Effector memory CD8-positive, alpha-beta T cell (primary cell): ENCODE measurements at regions not wholly inside any gene's neighbourhood (a gene's known extent, or its start where the extent isn't known, plus 50 kb on each side); places are given as distances from the start of the nearest gene placed in this dataset.

ENCODE experiments used
- ATAC-seq: fragments of 150-1000 bp; cut with Tn5 transposase; replicated peaks from 2 replicates; pipeline ENCODE4 v1.10.0; 2021; ENCODE audit warnings: mild to moderate bottlenecking, moderate library complexity
- DNase-seq, 3 experiments: peaks; one replicate each; pipeline ENCODE4 v3.0.0; 2021
- H3K27ac Mint-ChIP-seq, 2 donors: one replicate each; pipeline ENCODE4 v1.8.0; 2022; ENCODE audit warnings: mild to moderate bottlenecking in 2 of 2, mixed read lengths in 2 of 2, moderate library complexity in 2 of 2
- H3K27me3 Mint-ChIP-seq, 2 donors: one replicate each; pipeline ENCODE4 v1.8.0; 2022; ENCODE audit warnings: mixed read lengths in 2 of 2
- H3K36me3 Mint-ChIP-seq: one replicate; pipeline ENCODE4 v1.8.0; 2022; ENCODE audit warnings: mild to moderate bottlenecking, moderate library complexity, mixed read lengths; ENCODE audit not compliant: insufficient read depth
- H3K4me1 Mint-ChIP-seq, 2 donors: one replicate each; pipeline ENCODE4 v1.8.0; 2022; ENCODE audit warnings: low read depth in 2 of 2, mixed read lengths in 2 of 2
- H3K4me3 Mint-ChIP-seq, 2 donors: one replicate each; pipeline ENCODE4 v1.8.0; 2022; ENCODE audit warnings: mild to moderate bottlenecking in 2 of 2, mixed read lengths in 2 of 2, moderate library complexity in 2 of 2
- H3K9me3 Mint-ChIP-seq, 2 donors: one replicate each; pipeline ENCODE4 v1.8.0; 2022; ENCODE audit warnings: mixed read lengths in 2 of 2

- no peaks in the 10 kb centered on the region for H3K27me3 Mint-ChIP-seq
- no peak for ATAC-seq
- H3K4me3 Mint-ChIP-seq, result no peak overlapping the region
- H3K27ac Mint-ChIP-seq, result no peak overlapping the region
- no peaks in the 10 kb centered on the region for H3K4me1 Mint-ChIP-seq
- DNase-seq, result no peak
- no peaks in the 10 kb centered on the region for H3K36me3 Mint-ChIP-seq
- H3K9me3 Mint-ChIP-seq, result peaks cover 0 to 2% of the 10 kb centered on the region in 2 donors
Observed at GRCh38 chr1:70836456-70836855, 211.2 kb downstream of the PTGER3 start.

GRCh38 chr1:70840260-70840953, 207.2 kb downstream of the PTGER3 start:
- H3K9me3 Mint-ChIP-seq, result peaks cover 2 to 8% of the 10 kb centered on the region in 2 donors
- no peaks in the 10 kb centered on the region for H3K36me3 Mint-ChIP-seq
- ATAC-seq, result no peak
- H3K4me3 Mint-ChIP-seq, result no peak overlapping the region
- no peaks in the 10 kb centered on the region for H3K4me1 Mint-ChIP-seq
- DNase-seq, result no peak
- no peaks in the 10 kb centered on the region for H3K27me3 Mint-ChIP-seq
- H3K27ac Mint-ChIP-seq, result no peak overlapping the region

- H3K9me3 Mint-ChIP-seq, result peaks cover 6 to 10% of the 10 kb centered on the region in 2 donors
Observed at GRCh38 chr1:70842562-70842961, 205.1 kb downstream of the PTGER3 start.

GRCh38 chr1:70843452-70843851, 204.2 kb downstream of the PTGER3 start:
- no peaks in the 10 kb centered on the region for H3K27me3 Mint-ChIP-seq
- DNase-seq (no peak), ATAC-seq (no peak)
- no peaks in the 10 kb centered on the region for H3K4me1 Mint-ChIP-seq
- no peak overlapping the region for H3K4me3 Mint-ChIP-seq
- peaks cover 6 to 8% of the 10 kb centered on the region in 2 donors for H3K9me3 Mint-ChIP-seq
- no peaks in the 10 kb centered on the region for H3K36me3 Mint-ChIP-seq
- H3K27ac Mint-ChIP-seq, result no peak overlapping the region

More at GRCh38 chr1:70842562-70842961, 205.1 kb downstream of the PTGER3 start:
- Mint-ChIP-seq H3K27ac (no peak overlapping the region), H3K4me3 (no peak overlapping the region), H3K4me1 (no peaks in the 10 kb centered on the region), H3K36me3 (no peaks in the 10 kb centered on the region), H3K27me3 (no peaks in the 10 kb centered on the region)
- DNase-seq (no peak), ATAC-seq (no peak)

DNA sequence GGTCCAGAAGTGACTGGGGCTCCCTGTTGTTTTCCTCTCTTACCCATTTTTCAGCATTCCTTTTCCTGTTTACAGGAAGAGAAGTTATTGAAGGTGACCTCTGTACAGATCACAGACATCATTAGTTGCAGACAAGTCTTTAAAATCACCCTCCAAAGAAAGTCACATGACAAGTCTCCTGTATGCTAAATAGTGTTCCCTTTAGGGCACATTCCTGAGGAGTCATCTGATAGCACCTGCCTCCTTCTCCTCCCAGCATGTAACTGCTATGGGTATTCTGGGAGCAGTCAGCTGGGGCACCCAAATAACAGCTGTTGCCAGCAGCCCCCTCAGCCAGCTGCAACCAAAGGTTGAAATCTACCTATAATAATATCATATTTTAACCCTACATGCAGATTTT, 200.6 kb downstream of the PTGER3 start:
- H3K27ac Mint-ChIP-seq, result no peak overlapping the region
- H3K27me3 Mint-ChIP-seq, result no peaks in the 10 kb centered on the region
- H3K9me3 Mint-ChIP-seq, result peaks cover 6 to 15% of the 10 kb centered on the region in 2 donors
- ATAC-seq (no peak), DNase-seq (no peak)
- no peak overlapping the region for H3K4me3 Mint-ChIP-seq
- no peaks in the 10 kb centered on the region for H3K4me1 Mint-ChIP-seq
- H3K36me3 Mint-ChIP-seq, result no peaks in the 10 kb centered on the region

- Mint-ChIP-seq H3K27me3 (no peaks in the 10 kb centered on the region), H3K36me3 (no peaks in the 10 kb centered on the region)
Observed at GRCh38 chr1:70855203-70855602, 192.4 kb downstream of the PTGER3 start.

GRCh38 chr1:70856201-70856600, 191.4 kb downstream of the PTGER3 start:
- Mint-ChIP-seq H3K9me3 (peaks cover 0 to 7% of the 10 kb centered on the region in 2 donors), H3K36me3 (no peaks in the 10 kb centered on the region), H3K27ac (no peak overlapping the region), H3K4me1 (no peaks in the 10 kb centered on the region), H3K4me3 (no peak overlapping the region), H3K27me3 (no peaks in the 10 kb centered on the region)
- DNase-seq, result no peak
- ATAC-seq, result no peak

More at GRCh38 chr1:70855203-70855602, 192.4 kb downstream of the PTGER3 start:
- no peak for ATAC-seq
- no peak for DNase-seq
- Mint-ChIP-seq H3K9me3 (peaks cover 0 to 11% of the 10 kb centered on the region in 2 donors), H3K27ac (no peak overlapping the region), H3K4me1 (no peaks in the 10 kb centered on the region), H3K4me3 (no peak overlapping the region)

DNA sequence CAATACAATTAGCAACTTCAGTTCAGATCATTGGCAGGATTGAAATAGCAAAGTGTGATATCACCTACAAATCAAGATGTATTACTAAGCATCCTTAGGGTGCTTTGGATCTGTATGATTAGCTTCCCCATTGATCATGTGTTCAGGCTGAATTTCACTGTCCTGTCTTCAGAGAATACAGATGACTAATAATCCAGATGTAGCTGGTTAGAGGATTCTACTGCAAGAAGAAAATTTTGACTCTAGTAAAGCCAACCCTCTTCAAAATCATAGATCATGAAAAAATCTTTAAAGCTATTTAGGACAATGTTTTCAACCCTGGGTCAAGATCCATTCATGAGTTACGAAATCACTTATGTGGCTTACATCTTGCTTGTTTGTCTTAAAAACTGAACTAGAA, 184.4 kb downstream of the PTGER3 start:
- Mint-ChIP-seq H3K36me3 (no peaks in the 10 kb centered on the region), H3K27me3 (no peaks in the 10 kb centered on the region), H3K4me1 (peaks cover 0 to 4% of the 10 kb centered on the region in 2 donors), H3K9me3 (peaks cover 5 to 9% of the 10 kb centered on the region in 2 donors), H3K4me3 (no peak overlapping the region), H3K27ac (no peak overlapping the region)
- ATAC-seq (no peak), DNase-seq (no peak)

DNA sequence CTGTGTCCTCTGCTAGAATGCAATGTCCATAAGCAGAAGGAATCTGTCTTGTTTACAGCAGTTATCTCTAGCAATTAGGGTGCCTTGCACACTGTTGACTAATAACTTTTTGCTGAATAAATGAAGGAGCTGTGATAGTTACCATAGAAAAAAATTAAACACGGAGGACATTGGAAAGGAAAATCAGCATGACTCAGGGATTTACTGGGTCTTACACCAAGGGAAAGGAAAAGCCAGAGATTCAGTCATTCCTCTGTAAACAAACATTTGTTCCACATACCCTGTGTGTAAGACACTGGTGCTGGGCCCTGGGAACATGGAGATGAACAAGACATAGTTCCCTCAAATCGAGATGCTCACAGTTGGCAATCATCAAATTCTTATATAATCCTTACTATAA, 183.3 kb downstream of the PTGER3 start:
- H3K27me3 Mint-ChIP-seq, result no peaks in the 10 kb centered on the region
- H3K4me3 Mint-ChIP-seq, result no peak overlapping the region
- peaks cover 8 to 9% of the 10 kb centered on the region in 2 donors for H3K9me3 Mint-ChIP-seq
- ATAC-seq, result no peak
- no peak overlapping the region for H3K27ac Mint-ChIP-seq
- H3K36me3 Mint-ChIP-seq, result no peaks in the 10 kb centered on the region
- H3K4me1 Mint-ChIP-seq, result peaks cover 0 to 4% of the 10 kb centered on the region in 2 donors
- no peak for DNase-seq

DNA sequence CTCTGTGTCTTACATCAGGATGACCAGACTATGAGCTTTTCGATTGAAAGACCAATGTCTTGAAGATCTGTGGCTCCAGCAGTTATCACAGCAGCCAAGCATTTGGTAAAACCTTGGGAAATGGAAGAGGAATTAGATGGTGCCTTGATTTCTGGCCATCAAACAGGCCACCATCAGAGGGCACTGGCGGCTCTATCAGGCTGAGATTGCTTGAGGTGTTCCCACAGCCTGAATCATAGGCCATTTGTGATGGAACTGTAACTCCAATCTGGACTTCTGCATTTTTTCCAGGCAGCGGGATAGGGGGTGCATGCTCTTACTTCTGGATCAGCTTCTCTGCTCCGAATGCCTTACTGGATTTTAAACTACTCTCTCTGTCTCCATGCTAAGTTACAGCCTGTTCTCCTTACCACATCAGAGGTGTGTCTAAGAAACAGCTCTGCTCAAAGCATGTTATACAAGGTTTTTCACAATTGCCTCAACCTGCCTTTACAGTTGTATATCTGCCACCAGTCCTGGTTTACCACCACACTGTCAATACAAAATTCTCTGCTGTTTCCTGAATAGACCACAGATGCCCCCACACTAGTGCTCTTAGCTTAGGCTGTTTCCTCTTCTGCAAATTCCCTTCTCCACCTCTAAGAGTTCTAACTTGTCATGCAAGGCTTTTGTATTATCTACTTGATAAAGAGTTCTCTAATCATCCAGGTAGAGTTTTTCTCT, 180.9 kb downstream of the PTGER3 start:
- DNase-seq (no peak), ATAC-seq (no peak)
- Mint-ChIP-seq H3K4me3 (no peak overlapping the region), H3K36me3 (no peaks in the 10 kb centered on the region), H3K27ac (no peak overlapping the region), H3K9me3 (peaks cover 9% of the 10 kb centered on the region in 2 donors), H3K4me1 (peaks cover 0 to 4% of the 10 kb centered on the region in 2 donors), H3K27me3 (no peaks in the 10 kb centered on the region)

DNA sequence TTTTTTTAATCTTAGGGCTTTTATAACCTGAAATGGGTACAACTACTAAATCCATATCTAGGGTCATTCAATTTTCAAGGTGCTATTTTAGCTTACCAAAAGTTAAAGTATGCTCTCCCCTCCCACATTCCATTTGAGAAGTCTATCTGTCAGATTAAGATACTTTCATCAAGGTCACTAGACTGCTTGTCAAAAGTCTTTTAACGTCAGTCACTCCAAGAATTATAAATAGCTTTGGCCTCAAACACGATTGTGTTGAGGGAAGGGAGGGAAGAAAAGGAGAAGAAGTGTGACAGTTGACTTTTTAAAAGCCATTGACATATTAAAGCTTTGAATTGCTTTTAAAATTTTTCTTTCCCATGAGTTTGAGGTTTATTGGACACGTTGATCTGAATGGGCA, 175.8 kb downstream of the PTGER3 start:
- no peak overlapping the region for H3K4me3 Mint-ChIP-seq
- no peak for ATAC-seq
- peaks cover 0 to 7% of the 10 kb centered on the region in 2 donors for H3K9me3 Mint-ChIP-seq
- no peaks in the 10 kb centered on the region for H3K27me3 Mint-ChIP-seq
- no peak for DNase-seq
- H3K27ac Mint-ChIP-seq, result no peak overlapping the region
- H3K36me3 Mint-ChIP-seq, result no peaks in the 10 kb centered on the region
- H3K4me1 Mint-ChIP-seq, result peaks cover 0 to 2% of the 10 kb centered on the region in 2 donors

- Mint-ChIP-seq H3K36me3 (no peaks in the 10 kb centered on the region), H3K9me3 (peaks cover 0 to 2% of the 10 kb centered on the region in 2 donors), H3K27me3 (no peaks in the 10 kb centered on the region), H3K4me3 (no peak overlapping the region), H3K4me1 (no peaks in the 10 kb centered on the region), H3K27ac (no peak overlapping the region)
- no peak for DNase-seq
- no peak for ATAC-seq
Observed at GRCh38 chr1:70874063-70874462, 173.6 kb downstream of the PTGER3 start.

DNA sequence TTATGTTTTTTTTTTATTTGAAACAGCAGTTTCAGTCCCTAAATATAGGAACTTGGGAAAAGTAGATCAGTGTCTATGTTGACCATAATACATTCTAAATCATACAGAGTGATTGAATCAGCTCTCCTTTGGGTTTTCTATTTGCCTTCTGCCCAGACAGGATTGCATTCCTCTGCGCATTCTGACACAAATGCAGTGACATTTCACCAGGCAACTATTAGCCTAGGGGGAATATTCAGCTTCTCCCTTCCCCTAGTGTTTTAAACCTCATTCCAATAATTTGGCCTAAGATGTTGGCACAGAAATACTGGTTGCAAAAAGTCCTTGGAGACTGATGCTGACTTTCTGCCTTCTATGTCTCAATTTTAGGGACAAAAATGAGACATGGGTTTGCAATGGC, 172.8 kb downstream of the PTGER3 start:
- Mint-ChIP-seq H3K36me3 (no peaks in the 10 kb centered on the region), H3K9me3 (peaks cover 0 to 3% of the 10 kb centered on the region in 2 donors), H3K4me1 (no peaks in the 10 kb centered on the region), H3K27me3 (no peaks in the 10 kb centered on the region), H3K4me3 (no peak overlapping the region), H3K27ac (no peak overlapping the region)
- ATAC-seq (no peak), DNase-seq (no peak)

DNA sequence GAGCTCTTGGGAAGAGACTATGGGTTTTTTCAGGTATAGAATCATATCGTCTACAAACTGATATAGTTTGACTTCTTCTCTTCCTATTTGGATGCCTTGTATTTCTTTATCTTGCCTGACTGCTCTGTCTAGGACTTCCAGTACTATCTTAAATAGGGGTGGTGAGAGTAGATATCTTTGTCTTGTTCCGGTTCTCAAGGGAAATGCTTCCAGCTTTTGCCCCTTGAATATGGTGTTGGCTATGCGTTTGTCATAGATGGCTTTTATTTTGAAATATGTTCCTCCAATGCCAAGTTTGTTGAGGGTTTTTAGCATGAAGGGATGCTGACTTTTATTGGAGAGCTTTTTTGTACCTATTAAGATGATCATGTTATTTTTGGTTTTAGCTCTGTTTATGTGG, 170.3 kb downstream of the PTGER3 start:
- H3K27me3 Mint-ChIP-seq, result no peaks in the 10 kb centered on the region
- no peaks in the 10 kb centered on the region for H3K36me3 Mint-ChIP-seq
- no peak overlapping the region for H3K4me3 Mint-ChIP-seq
- no peaks in the 10 kb centered on the region for H3K4me1 Mint-ChIP-seq
- no peak overlapping the region for H3K27ac Mint-ChIP-seq
- ATAC-seq, result no peak
- H3K9me3 Mint-ChIP-seq, result peaks cover 0 to 3% of the 10 kb centered on the region in 2 donors
- DNase-seq, result no peak
